ENCODE measurements at regions not wholly inside any gene's neighbourhood (a gene's known extent, or its start where the extent isn't known, plus 50 kb on each side); places are given as distances from the start of the nearest gene placed in this dataset.

DNA sequence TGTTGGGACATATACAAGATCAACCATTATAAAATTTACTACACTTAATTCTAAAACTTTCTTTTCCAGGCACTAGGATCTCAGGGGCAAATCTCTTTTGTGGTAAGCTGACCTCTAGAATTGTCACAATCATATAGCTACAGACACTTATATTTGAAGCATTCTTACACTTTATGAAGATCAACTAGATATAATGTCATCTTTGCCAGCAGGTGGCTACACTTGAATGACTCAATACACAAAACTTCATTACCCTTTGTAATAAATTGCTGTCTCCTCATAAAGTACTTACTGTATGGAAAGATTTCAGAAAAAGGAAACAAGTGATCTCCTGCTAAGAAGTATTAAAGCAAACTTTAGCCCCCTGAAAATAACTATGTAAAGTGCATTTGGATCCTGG lies 77.8 kb downstream of the RDH14 start:
- no peak overlapping the region for H2BK15ac ChIP-seq (ENCODE audit: low read depth, low read length)
- ChIA-PET CTCF (no interaction called here), POLR2A (ENCODE audit: unreplicated experiment) (no interaction called here)
- no peak overlapping the region for H2BK120ac ChIP-seq (ENCODE audit: low read depth, low read length)
- H3K18ac ChIP-seq (ENCODE audit: low read depth, low read length): no peak overlapping the region
- DNase-seq (no peak), ATAC-seq (ENCODE audit: low read depth) (no peak)
- no peaks in the 10 kb centered on the region for H3K27me3 ChIP-seq (ENCODE audit: control insufficient read depth, insufficient read depth, low read length)
- no peak overlapping the region for H2AFZ ChIP-seq (replicated peaks; ENCODE audit: low read length, poor library complexity)
- in situ Hi-C loops (cut with MboI; ENCODE audit: low sequenced_read_pairs) (no loop called here), intact Hi-C loops (cut with micrococcal nuclease) (no loop called here), dilution Hi-C loops (cut with HindIII; ENCODE audit: low sequenced_read_pairs, unreplicated experiment) (no loop called here)
- H3K9me1 ChIP-seq (ENCODE audit: insufficient read depth, low read length): no peaks in the 10 kb centered on the region; the same call in 1 of the 2 replicates
- H4K8ac ChIP-seq (ENCODE audit: low read depth in 2 of 2, low read length in 2 of 2): no peak overlapping the region
- no peak overlapping the region for H3K14ac ChIP-seq (replicated peaks; ENCODE audit: low read depth, low read length)
- no peak overlapping the region for H3K23ac ChIP-seq (ENCODE audit: low read depth, low read length)
- no TSS peak for BruUV-seq (replicated peaks)
- H2BK20ac ChIP-seq (ENCODE audit: low read depth, low read length): no peak overlapping the region
- H4K20me1 ChIP-seq (ENCODE audit: insufficient read depth, low read length): no peaks in the 10 kb centered on the region
- H3K79me1 ChIP-seq (ENCODE audit: low read depth in 1 of 2, low read length in 2 of 2): no peaks in the 10 kb centered on the region
- H4K91ac ChIP-seq (ENCODE audit: insufficient read depth, low read depth, low read length): no peak overlapping the region
- TF ChIP-seq SMC3 (IDR thresholded peaks at IDR 0.05; ENCODE audit: low read depth, low read length) (no peak), RFX5 (IDR thresholded peaks at IDR 0.05; ENCODE audit: low read depth, low read length) (no peak), POLR2A (IDR thresholded peaks at IDR 0.05; ENCODE audit: low read depth, low read length) (no peak), FOS (IDR thresholded peaks at IDR 0.05; ENCODE audit: low read depth, low read length) (no peak), MXI1 (IDR thresholded peaks at IDR 0.05; ENCODE audit: borderline replicate concordance, low read depth, low read length) (no peak), CHD1 (IDR thresholded peaks at IDR 0.05; ENCODE audit: low read depth, low read length) (no peak), BHLHE40 (IDR thresholded peaks at IDR 0.05; ENCODE audit: low read depth, low read length) (no peak), MAZ (IDR thresholded peaks at IDR 0.05; ENCODE audit: borderline replicate concordance, low read depth, low read length) (no peak), MAFK (IDR thresholded peaks at IDR 0.05; ENCODE audit: low read depth, low read length) (no peak), NFE2L2 (IDR thresholded peaks at IDR 0.05; ENCODE audit: low read depth, low read length) (no peak), RAD21 (IDR thresholded peaks at IDR 0.05; ENCODE audit: low read length) (no peak), CEBPB (IDR thresholded peaks at IDR 0.05; ENCODE audit: low read depth, low read length) (no peak), RCOR1 (IDR thresholded peaks at IDR 0.05; ENCODE audit: insufficient replicate concordance, low read length) (no peak)
- TF ChIP-seq, protein P1, sequence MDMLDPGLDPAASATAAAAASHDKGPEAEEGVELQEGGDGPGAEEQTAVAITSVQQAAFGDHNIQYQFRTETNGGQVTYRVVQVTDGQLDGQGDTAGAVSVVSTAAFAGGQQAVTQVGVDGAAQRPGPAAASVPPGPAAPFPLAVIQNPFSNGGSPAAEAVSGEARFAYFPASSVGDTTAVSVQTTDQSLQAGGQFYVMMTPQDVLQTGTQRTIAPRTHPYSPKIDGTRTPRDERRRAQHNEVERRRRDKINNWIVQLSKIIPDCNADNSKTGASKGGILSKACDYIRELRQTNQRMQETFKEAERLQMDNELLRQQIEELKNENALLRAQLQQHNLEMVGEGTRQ (IDR thresholded peaks at IDR 0.05; ENCODE audit: low read depth, low read length): no peak
- TF ChIP-seq, protein P2, sequence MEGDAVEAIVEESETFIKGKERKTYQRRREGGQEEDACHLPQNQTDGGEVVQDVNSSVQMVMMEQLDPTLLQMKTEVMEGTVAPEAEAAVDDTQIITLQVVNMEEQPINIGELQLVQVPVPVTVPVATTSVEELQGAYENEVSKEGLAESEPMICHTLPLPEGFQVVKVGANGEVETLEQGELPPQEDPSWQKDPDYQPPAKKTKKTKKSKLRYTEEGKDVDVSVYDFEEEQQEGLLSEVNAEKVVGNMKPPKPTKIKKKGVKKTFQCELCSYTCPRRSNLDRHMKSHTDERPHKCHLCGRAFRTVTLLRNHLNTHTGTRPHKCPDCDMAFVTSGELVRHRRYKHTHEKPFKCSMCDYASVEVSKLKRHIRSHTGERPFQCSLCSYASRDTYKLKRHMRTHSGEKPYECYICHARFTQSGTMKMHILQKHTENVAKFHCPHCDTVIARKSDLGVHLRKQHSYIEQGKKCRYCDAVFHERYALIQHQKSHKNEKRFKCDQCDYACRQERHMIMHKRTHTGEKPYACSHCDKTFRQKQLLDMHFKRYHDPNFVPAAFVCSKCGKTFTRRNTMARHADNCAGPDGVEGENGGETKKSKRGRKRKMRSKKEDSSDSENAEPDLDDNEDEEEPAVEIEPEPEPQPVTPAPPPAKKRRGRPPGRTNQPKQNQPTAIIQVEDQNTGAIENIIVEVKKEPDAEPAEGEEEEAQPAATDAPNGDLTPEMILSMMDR (conservative IDR thresholded peaks at IDR 0.05; ENCODE audit: low read depth, low read length): no peak
- TF ChIP-seq, protein P3, sequence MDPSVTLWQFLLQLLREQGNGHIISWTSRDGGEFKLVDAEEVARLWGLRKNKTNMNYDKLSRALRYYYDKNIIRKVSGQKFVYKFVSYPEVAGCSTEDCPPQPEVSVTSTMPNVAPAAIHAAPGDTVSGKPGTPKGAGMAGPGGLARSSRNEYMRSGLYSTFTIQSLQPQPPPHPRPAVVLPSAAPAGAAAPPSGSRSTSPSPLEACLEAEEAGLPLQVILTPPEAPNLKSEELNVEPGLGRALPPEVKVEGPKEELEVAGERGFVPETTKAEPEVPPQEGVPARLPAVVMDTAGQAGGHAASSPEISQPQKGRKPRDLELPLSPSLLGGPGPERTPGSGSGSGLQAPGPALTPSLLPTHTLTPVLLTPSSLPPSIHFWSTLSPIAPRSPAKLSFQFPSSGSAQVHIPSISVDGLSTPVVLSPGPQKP (IDR thresholded peaks at IDR 0.05; ENCODE audit: borderline replicate concordance, low read depth, low read length): no peak
- no peak overlapping the region for H3K27ac ChIP-seq (ENCODE audit: insufficient read depth, low read length)
- no peak overlapping the region for H3K4ac ChIP-seq (ENCODE audit: low read depth, low read length)
- no peaks in the 10 kb centered on the region for H3K9me3 ChIP-seq (ENCODE audit: control insufficient read depth, insufficient read depth, low read length)
- H3K36me3 ChIP-seq (ENCODE audit: control insufficient read depth, insufficient read depth, low read length): no peaks in the 10 kb centered on the region
- H3K56ac ChIP-seq (ENCODE audit: extremely low read depth, insufficient read depth, low read length): no peak overlapping the region
- H3K9ac ChIP-seq (ENCODE audit: low read depth, low read length): no peak overlapping the region
- no peak overlapping the region for H2AK5ac ChIP-seq (ENCODE audit: low read depth, low read length)
- H3K4me3 ChIP-seq (ENCODE audit: insufficient read depth, low read depth, low read length): no peak overlapping the region
- H2AK9ac ChIP-seq (replicated peaks; ENCODE audit: low read depth, low read length, poor library complexity): no peak overlapping the region
- no peaks in the 10 kb centered on the region; the same call in 1 of the 2 replicates for H3K4me1 ChIP-seq (ENCODE audit: control insufficient read depth, insufficient read depth, low read length)
- no peak overlapping the region for H2BK5ac ChIP-seq (ENCODE audit: low read depth, low read length, poor library complexity, severe bottlenecking)
- H4K5ac ChIP-seq (ENCODE audit: low read depth, low read length): no peak overlapping the region
- H3K4me2 ChIP-seq (ENCODE audit: low read depth, low read length): no peak overlapping the region

Data from IMR-90 (cell line).